Left lung (tissue), 4 donors: ENCODE measurements at regions not wholly inside any gene's neighbourhood (a gene's known extent, or its start where the extent isn't known, plus 50 kb on each side); places are given as distances from the start of the nearest gene placed in this dataset.

Experiments
- ATAC-seq: fragments of 200-7000 bp; cut with Tn5 transposase; one replicate; pipeline ENCODE4 v1.9.1; 2020; ENCODE audit warnings: moderate library complexity
- DNase-seq, 4 donors: peaks; one replicate each; pipeline ENCODE4 v3.0.0-alpha.2; 2013 to 2020
- H3K27ac ChIP-seq, 2 donors: fragments of 200-600 bp; sonication (generic) in 1 of 2; one replicate each; pipeline versions ENCODE4 v1.5.0 to v1.8.0; 2020 to 2021
- H3K27me3 ChIP-seq, 2 donors: fragments of 200-600 bp; sonication (generic) in 1 of 2; one replicate each; pipeline versions ENCODE4 v1.5.0 to v1.8.0; 2020 to 2021
- H3K36me3 ChIP-seq, 2 donors: fragments of 200-600 bp; sonication (generic) in 1 of 2; one replicate each; pipeline versions ENCODE4 v1.5.0 to v1.8.0; 2020 to 2021
- H3K4me1 ChIP-seq, 2 donors: fragments of 200-600 bp; one replicate each; pipeline ENCODE4 v1.8.0; 2021
- H3K4me3 ChIP-seq, 2 donors: fragments of 200-600 bp; sonication (generic) in 1 of 2; one replicate each; pipeline versions ENCODE4 v1.5.0 to v1.8.0; 2020 to 2021; ENCODE audit warnings: mild to moderate bottlenecking in 1 of 2
- H3K9me3 ChIP-seq, 2 donors: fragments of 200-600 bp; sonication (generic) in 1 of 2; one replicate each; pipeline versions ENCODE4 v1.5.0 to v1.8.0; 2020 to 2021
- CTCF ChIP-seq, 2 donors: fragments of 200-600 bp; sonication (generic) in 1 of 2; IDR thresholded peaks; one replicate each; pipeline versions ENCODE4 v1.5.0 to v1.8.0; 2021; ENCODE audit warnings: antibody characterized with exemption in 2 of 2
- intact Hi-C, 2 donors: fragments of 100-400 bp; cut with DNase I; formaldehyde crosslinking; loops; one replicate each; pipeline versions ENCODE4 v1.11.2 to v1.14.2; 2022
- donor health status: DM: no; HTN: yes; CAD: no.
- donor health status: DM: no; HTN: no; CAD: no.

GRCh38 chr10:105674448-105674847 is 1033.4 kb downstream of the SORCS3 start:
- Histone ChIP-seq H3K9me3 (peaks cover 0 to 17% of the 10 kb centered on the region in 2 donors), H3K36me3 (no peaks in the 10 kb centered on the region), H3K4me1 (no peaks in the 10 kb centered on the region), H3K4me3 (no peak overlapping the region), H3K27ac (no peak overlapping the region), H3K27me3 (no peaks in the 10 kb centered on the region)
- intact Hi-C loops, result no loop called here
- ATAC-seq (no peak), DNase-seq (no peak)
- no peak for TF ChIP-seq CTCF (IDR thresholded peaks at IDR 0.05)

GRCh38 chr10:105658696-105659095 is 1017.6 kb downstream of the SORCS3 start:
- H3K27me3 ChIP-seq, result no peaks in the 10 kb centered on the region
- intact Hi-C loops, result no loop called here

GRCh38 chr10:105656856-105657255 is 1015.8 kb downstream of the SORCS3 start:
- intact Hi-C loops, result no loop called here
- no peak for ATAC-seq

More at GRCh38 chr10:105658696-105659095, 1017.6 kb downstream of the SORCS3 start:
- Histone ChIP-seq H3K4me3 (no peak overlapping the region), H3K27ac (no peak overlapping the region), H3K36me3 (no peaks in the 10 kb centered on the region), H3K4me1 (no peaks in the 10 kb centered on the region), H3K9me3 (no peaks in the 10 kb centered on the region)
- no peak for DNase-seq
- no peak for TF ChIP-seq CTCF (IDR thresholded peaks at IDR 0.05)
- no peak for ATAC-seq

GRCh38 chr10:105650306-105650705 is 1009.2 kb downstream of the SORCS3 start:
- TF ChIP-seq CTCF (IDR thresholded peaks at IDR 0.05), result no peak
- no peaks in the 10 kb centered on the region for H3K4me1 ChIP-seq
- H3K36me3 ChIP-seq, result no peaks in the 10 kb centered on the region
- H3K27ac ChIP-seq, result no peak overlapping the region
- H3K9me3 ChIP-seq, result no peaks in the 10 kb centered on the region
- H3K27me3 ChIP-seq, result no peaks in the 10 kb centered on the region
- no peak overlapping the region for H3K4me3 ChIP-seq
- intact Hi-C loops, result no loop called here
- ATAC-seq (no peak), DNase-seq (no peak)

More at GRCh38 chr10:105656856-105657255, 1015.8 kb downstream of the SORCS3 start:
- no peak for DNase-seq
- H3K36me3 ChIP-seq, result no peaks in the 10 kb centered on the region
- no peaks in the 10 kb centered on the region for H3K9me3 ChIP-seq
- H3K4me3 ChIP-seq, result no peak overlapping the region
- no peak overlapping the region for H3K27ac ChIP-seq
- H3K4me1 ChIP-seq, result no peaks in the 10 kb centered on the region
- no peaks in the 10 kb centered on the region for H3K27me3 ChIP-seq
- no peak for TF ChIP-seq CTCF (IDR thresholded peaks at IDR 0.05)

GRCh38 chr10:105647354-105647753 is 1006.3 kb downstream of the SORCS3 start:
- TF ChIP-seq CTCF (IDR thresholded peaks at IDR 0.05), result no peak
- ATAC-seq, result no peak
- Histone ChIP-seq H3K4me3 (no peak overlapping the region), H3K36me3 (no peaks in the 10 kb centered on the region), H3K4me1 (no peaks in the 10 kb centered on the region), H3K27ac (no peak overlapping the region), H3K27me3 (no peaks in the 10 kb centered on the region), H3K9me3 (no peaks in the 10 kb centered on the region)
- intact Hi-C loops, result no loop called here
- DNase-seq, result no peak
